ENCODE measurements at regions not wholly inside any gene's neighbourhood (a gene's known extent, or its start where the extent isn't known, plus 50 kb on each side); places are given as distances from the start of the nearest gene placed in this dataset.

GRCh38 chr5:12825163-12825562 lies 920.9 kb upstream of the CTNND2 start:
- no peak for DNase-seq
- no peaks in the 10 kb centered on the region for H3K27me3 ChIP-seq
- no peak overlapping the region for H3K4me3 ChIP-seq
- no peak for TF ChIP-seq EP300 (IDR thresholded peaks at IDR 0.05)
- TF ChIP-seq, protein P1, sequence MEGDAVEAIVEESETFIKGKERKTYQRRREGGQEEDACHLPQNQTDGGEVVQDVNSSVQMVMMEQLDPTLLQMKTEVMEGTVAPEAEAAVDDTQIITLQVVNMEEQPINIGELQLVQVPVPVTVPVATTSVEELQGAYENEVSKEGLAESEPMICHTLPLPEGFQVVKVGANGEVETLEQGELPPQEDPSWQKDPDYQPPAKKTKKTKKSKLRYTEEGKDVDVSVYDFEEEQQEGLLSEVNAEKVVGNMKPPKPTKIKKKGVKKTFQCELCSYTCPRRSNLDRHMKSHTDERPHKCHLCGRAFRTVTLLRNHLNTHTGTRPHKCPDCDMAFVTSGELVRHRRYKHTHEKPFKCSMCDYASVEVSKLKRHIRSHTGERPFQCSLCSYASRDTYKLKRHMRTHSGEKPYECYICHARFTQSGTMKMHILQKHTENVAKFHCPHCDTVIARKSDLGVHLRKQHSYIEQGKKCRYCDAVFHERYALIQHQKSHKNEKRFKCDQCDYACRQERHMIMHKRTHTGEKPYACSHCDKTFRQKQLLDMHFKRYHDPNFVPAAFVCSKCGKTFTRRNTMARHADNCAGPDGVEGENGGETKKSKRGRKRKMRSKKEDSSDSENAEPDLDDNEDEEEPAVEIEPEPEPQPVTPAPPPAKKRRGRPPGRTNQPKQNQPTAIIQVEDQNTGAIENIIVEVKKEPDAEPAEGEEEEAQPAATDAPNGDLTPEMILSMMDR (IDR thresholded peaks at IDR 0.05), result no peak
- no peak for TF ChIP-seq POLR2AphosphoS5 (IDR thresholded peaks at IDR 0.05)
- TF ChIP-seq POLR2A (IDR thresholded peaks at IDR 0.05), result no peak
- peaks cover 0 to 6% (median 3%) of the 10 kb centered on the region in 4 donors for H3K9me3 ChIP-seq
- no peaks in the 10 kb centered on the region for H3K36me3 ChIP-seq
- no peaks in the 10 kb centered on the region for H3K4me1 ChIP-seq
- no peak overlapping the region for H3K27ac ChIP-seq
- 77 to 89% methylated on average over 2 of the region's 2 CpGs for WGBS, 2 donors
- intact Hi-C loops (cut with DNase I), result no loop called here

GRCh38 chr5:12805165-12805698 lies 901.0 kb upstream of the CTNND2 start:
- Histone ChIP-seq H3K4me3 (no peak overlapping the region), H3K36me3 (no peaks in the 10 kb centered on the region), H3K4me1 (no peaks in the 10 kb centered on the region), H3K27me3 (no peaks in the 10 kb centered on the region), H3K27ac (no peak overlapping the region), H3K9me3 (no peaks in the 10 kb centered on the region)
- 75 to 78% methylated on average over 19 of the region's 19 CpGs for WGBS, 2 donors
- intact Hi-C loops (cut with DNase I), result no loop called here
- TF ChIP-seq EP300 (IDR thresholded peaks at IDR 0.05) (no peak), POLR2AphosphoS5 (IDR thresholded peaks at IDR 0.05) (no peak), POLR2A (IDR thresholded peaks at IDR 0.05) (no peak)
- TF ChIP-seq, protein P1 (IDR thresholded peaks at IDR 0.05), result no peak
- no peak for DNase-seq

GRCh38 chr5:12799165-12799564 lies 894.9 kb upstream of the CTNND2 start:
- no peaks in the 10 kb centered on the region for H3K36me3 ChIP-seq
- intact Hi-C loops (cut with DNase I), result no loop called here
- H3K9me3 ChIP-seq, result peaks cover 0 to 5% (median 0%) of the 10 kb centered on the region in 4 donors
- no peaks in the 10 kb centered on the region for H3K4me1 ChIP-seq
- H3K27me3 ChIP-seq, result no peaks in the 10 kb centered on the region
- no peak overlapping the region for H3K27ac ChIP-seq
- 85 to 88% methylated on average over 5 of the region's 5 CpGs for WGBS, 2 donors
- H3K4me3 ChIP-seq, result no peak overlapping the region
- no peak for DNase-seq
- TF ChIP-seq EP300 (IDR thresholded peaks at IDR 0.05), result no peak
- no peak for TF ChIP-seq POLR2AphosphoS5 (IDR thresholded peaks at IDR 0.05)
- TF ChIP-seq POLR2A (IDR thresholded peaks at IDR 0.05), result no peak
- TF ChIP-seq, protein P1 (IDR thresholded peaks at IDR 0.05), result no peak

DNA sequence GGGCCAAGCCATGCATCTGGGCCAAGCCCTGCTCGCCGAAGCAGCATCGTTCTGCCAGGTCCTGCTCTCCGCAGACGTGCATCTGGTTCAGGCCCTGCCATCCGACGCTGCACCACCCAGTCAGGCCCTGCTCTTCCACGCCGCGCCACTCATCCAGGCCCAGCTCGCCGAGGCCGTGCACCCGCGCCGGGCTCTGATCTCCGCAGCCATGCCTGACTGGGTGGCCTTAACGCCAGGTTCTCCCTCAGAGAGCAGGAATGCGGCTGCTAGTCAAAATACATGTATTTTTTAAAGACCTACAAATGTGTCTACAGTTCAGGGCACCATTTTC lies 891.1 kb upstream of the CTNND2 start:
- WGBS, 2 donors, result 93 to 95% methylated on average over 19 of the region's 19 CpGs
- no peak overlapping the region for H3K27ac ChIP-seq
- TF ChIP-seq POLR2AphosphoS5 (IDR thresholded peaks at IDR 0.05) (no peak), EP300 (IDR thresholded peaks at IDR 0.05) (no peak), POLR2A (IDR thresholded peaks at IDR 0.05) (no peak)
- TF ChIP-seq, protein P1 (IDR thresholded peaks at IDR 0.05), result no peak
- H3K27me3 ChIP-seq, result no peaks in the 10 kb centered on the region
- DNase-seq, result no peak
- no peaks in the 10 kb centered on the region for H3K36me3 ChIP-seq
- intact Hi-C loops (cut with DNase I), result no loop called here
- no peaks in the 10 kb centered on the region for H3K4me1 ChIP-seq
- H3K9me3 ChIP-seq, result peaks cover 0 to 5% (median 0%) of the 10 kb centered on the region in 4 donors
- no peak overlapping the region for H3K4me3 ChIP-seq

Data from sigmoid colon (tissue), 6 donors.